ENCODE measurements at regions not wholly inside any gene's neighbourhood (a gene's known extent, or its start where the extent isn't known, plus 50 kb on each side); places are given as distances from the start of the nearest gene placed in this dataset.

DNA sequence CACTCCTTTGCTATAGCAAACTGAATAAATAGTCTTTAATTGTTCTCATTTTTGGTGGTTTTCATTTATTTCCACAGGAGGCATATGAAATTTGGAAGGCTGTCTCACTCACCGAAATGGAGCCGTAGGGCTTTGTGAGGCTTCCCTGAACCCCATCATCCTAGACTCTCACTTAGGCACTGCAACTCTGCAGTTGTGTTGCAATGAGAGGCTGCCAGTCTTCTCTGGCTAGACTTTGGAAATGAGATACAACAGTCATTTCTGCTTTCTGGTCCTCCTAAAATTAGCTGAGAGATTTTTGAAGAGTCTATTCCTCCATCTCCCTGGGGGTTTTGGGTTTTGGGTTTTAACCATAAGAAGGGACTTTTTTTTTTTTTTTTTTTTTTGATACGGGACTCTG is 146.5 kb downstream of the SH3BGRL start:
- no peak for ATAC-seq (ENCODE audit: low read depth in 2 of 2)
- peaks cover 8% of the 10 kb centered on the region for H3K36me3 Mint-ChIP-seq
- Histone ChIP-seq H3K9me3 (ENCODE audit: control insufficient read depth in 2 of 2, low read length in 2 of 2) (no peaks in the 10 kb centered on the region), H3K27me3 (ENCODE audit: control insufficient read depth, insufficient read depth, low read length) (no peaks in the 10 kb centered on the region), H3K27ac (ENCODE audit: insufficient read depth, low read length, poor library complexity, severe bottlenecking) (no peak overlapping the region), H3K4me3 (ENCODE audit: low read depth, low read length) (no peak overlapping the region), H3K36me3 (ENCODE audit: control insufficient read depth, insufficient read depth, low read length) (no peaks in the 10 kb centered on the region), H3K4me1 (ENCODE audit: control insufficient read depth, insufficient read depth, low read length, poor library complexity, severe bottlenecking) (no peaks in the 10 kb centered on the region)
- no peak overlapping the region for H3K27ac Mint-ChIP-seq
- H3K9me3 Mint-ChIP-seq, result peaks cover 0 to 4% (median 0%) of the 10 kb centered on the region in 7 donors
- no peaks in the 10 kb centered on the region for H3K4me1 Mint-ChIP-seq
- no peak overlapping the region for H3K4me3 Mint-ChIP-seq
- no peak for DNase-seq
- H3K27me3 Mint-ChIP-seq, result no peaks in the 10 kb centered on the region

DNA sequence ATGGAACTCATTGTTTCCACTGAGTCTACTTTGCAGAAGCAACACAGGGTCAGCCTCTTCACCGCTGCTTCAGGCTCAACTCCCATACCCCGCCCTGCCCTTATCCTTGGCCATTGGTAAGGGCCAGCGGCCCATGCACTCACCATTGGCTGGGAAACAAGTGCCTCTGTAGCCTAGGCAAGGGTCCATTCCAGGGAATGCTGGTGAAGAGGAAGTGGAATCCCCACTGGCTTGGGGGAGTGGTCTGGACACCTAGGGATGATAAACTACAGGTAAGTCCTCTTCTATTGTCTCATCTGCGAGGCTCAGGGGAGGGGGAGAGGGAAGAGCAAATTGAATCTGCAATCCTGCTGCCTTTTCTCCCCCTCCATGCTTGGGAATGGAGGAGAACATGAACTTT is 153.1 kb downstream of the SH3BGRL start:
- Mint-ChIP-seq H3K4me1 (no peaks in the 10 kb centered on the region), H3K4me3 (no peak overlapping the region), H3K9me3 (peaks cover 0 to 7% (median 5%) of the 10 kb centered on the region in 7 donors), H3K36me3 (no peaks in the 10 kb centered on the region), H3K27me3 (no peaks in the 10 kb centered on the region), H3K27ac (no peak overlapping the region)
- H3K27ac ChIP-seq (ENCODE audit: insufficient read depth, low read length, poor library complexity, severe bottlenecking), result no peak overlapping the region
- H3K36me3 ChIP-seq (ENCODE audit: control insufficient read depth, insufficient read depth, low read length), result no peaks in the 10 kb centered on the region
- H3K4me3 ChIP-seq (ENCODE audit: low read depth, low read length), result no peak overlapping the region
- H3K4me1 ChIP-seq (ENCODE audit: control insufficient read depth, insufficient read depth, low read length, poor library complexity, severe bottlenecking), result no peaks in the 10 kb centered on the region
- H3K27me3 ChIP-seq (ENCODE audit: control insufficient read depth, insufficient read depth, low read length), result no peaks in the 10 kb centered on the region
- no peak for ATAC-seq (ENCODE audit: low read depth in 2 of 2)
- H3K9me3 ChIP-seq (ENCODE audit: control insufficient read depth in 2 of 2, low read length in 2 of 2), result no peaks in the 10 kb centered on the region
- no peak for DNase-seq

DNA sequence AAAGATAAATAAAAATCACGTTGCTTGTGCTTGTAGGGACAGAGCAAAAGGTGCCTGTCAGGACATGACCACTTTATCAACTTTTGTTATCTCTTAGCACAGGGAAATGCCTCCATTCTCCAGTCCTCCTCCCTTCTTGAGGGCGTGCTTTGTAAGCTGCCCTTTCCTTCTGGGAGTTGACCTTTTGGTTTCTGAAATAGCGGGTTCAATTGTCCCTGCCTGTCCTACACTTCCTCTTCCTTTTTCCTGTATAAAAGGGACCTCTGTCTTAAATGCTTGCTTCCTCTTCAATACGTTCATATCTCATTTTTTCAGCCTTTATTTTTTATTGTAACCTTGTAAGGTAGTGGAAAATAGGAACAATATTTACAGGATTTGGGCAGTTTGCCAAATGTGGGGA is 153.5 kb downstream of the SH3BGRL start:
- Histone ChIP-seq H3K4me1 (ENCODE audit: control insufficient read depth, insufficient read depth, low read length, poor library complexity, severe bottlenecking) (no peaks in the 10 kb centered on the region), H3K9me3 (ENCODE audit: control insufficient read depth in 2 of 2, low read length in 2 of 2) (no peaks in the 10 kb centered on the region), H3K4me3 (ENCODE audit: low read depth, low read length) (no peak overlapping the region), H3K27ac (ENCODE audit: insufficient read depth, low read length, poor library complexity, severe bottlenecking) (no peak overlapping the region), H3K27me3 (ENCODE audit: control insufficient read depth, insufficient read depth, low read length) (no peaks in the 10 kb centered on the region), H3K36me3 (ENCODE audit: control insufficient read depth, insufficient read depth, low read length) (no peaks in the 10 kb centered on the region)
- Mint-ChIP-seq H3K27me3 (no peaks in the 10 kb centered on the region), H3K4me1 (no peaks in the 10 kb centered on the region), H3K27ac (no peak overlapping the region), H3K36me3 (no peaks in the 10 kb centered on the region), H3K4me3 (no peak overlapping the region), H3K9me3 (peaks cover 0 to 7% (median 5%) of the 10 kb centered on the region in 7 donors)
- ATAC-seq (ENCODE audit: low read depth in 2 of 2) (no peak), DNase-seq (no peak)

DNA sequence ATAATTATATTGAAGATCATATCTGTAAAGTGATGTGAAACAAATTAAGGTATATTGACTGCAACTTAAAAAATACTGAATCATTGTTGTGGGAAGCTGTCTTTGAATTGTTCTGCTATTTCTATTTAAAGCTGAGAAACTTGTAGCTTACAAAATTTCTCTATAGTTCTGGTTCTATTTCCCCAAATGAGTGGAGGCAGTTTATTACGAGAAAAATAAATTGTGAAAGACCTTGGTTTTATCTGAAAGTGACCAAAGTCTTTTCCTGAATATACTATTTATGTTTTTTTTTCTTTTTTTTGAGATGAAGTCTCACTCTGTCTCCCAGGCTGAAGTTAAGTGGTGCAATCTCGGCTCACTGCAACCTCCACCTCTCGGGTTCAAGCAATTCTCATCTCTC is 165.4 kb downstream of the SH3BGRL start:
- Mint-ChIP-seq H3K27me3 (no peaks in the 10 kb centered on the region), H3K27ac (no peak overlapping the region), H3K36me3 (no peaks in the 10 kb centered on the region), H3K4me3 (no peak overlapping the region), H3K9me3 (peaks cover 0 to 2% (median 0%) of the 10 kb centered on the region in 7 donors), H3K4me1 (no peaks in the 10 kb centered on the region)
- Histone ChIP-seq H3K4me3 (ENCODE audit: low read depth, low read length) (no peak overlapping the region), H3K27ac (ENCODE audit: insufficient read depth, low read length, poor library complexity, severe bottlenecking) (no peak overlapping the region), H3K36me3 (ENCODE audit: control insufficient read depth, insufficient read depth, low read length) (no peaks in the 10 kb centered on the region), H3K27me3 (ENCODE audit: control insufficient read depth, insufficient read depth, low read length) (no peaks in the 10 kb centered on the region), H3K4me1 (ENCODE audit: control insufficient read depth, insufficient read depth, low read length, poor library complexity, severe bottlenecking) (no peaks in the 10 kb centered on the region), H3K9me3 (ENCODE audit: control insufficient read depth in 2 of 2, low read length in 2 of 2) (no peaks in the 10 kb centered on the region)
- DNase-seq, result no peak
- no peak for ATAC-seq (ENCODE audit: low read depth in 2 of 2)

DNA sequence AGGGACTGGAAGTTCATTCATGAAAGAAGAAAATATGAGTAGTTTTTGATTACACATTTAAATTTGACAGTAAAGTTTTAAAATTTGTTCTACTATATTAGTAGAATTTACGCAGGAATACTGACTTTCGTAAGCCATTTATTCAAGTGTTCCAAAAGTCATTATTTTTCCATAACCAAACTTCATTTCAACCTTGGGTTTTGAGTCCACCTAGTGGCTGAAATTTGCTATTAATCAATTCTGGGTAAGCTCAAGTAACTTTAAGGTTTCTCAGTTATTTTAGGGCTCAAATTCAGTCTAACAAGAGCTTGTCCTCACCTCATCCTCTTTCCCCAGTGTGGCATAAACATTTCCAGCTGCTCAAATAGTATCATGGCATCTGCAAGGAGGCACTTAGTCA is 175.4 kb downstream of the SH3BGRL start:
- H3K36me3 ChIP-seq (ENCODE audit: control insufficient read depth, insufficient read depth, low read length), result no peaks in the 10 kb centered on the region
- Mint-ChIP-seq H3K4me1 (no peaks in the 10 kb centered on the region), H3K27ac (no peak overlapping the region), H3K9me3 (no peaks in the 10 kb centered on the region), H3K36me3 (no peaks in the 10 kb centered on the region), H3K4me3 (no peak overlapping the region), H3K27me3 (no peaks in the 10 kb centered on the region)
- no peak overlapping the region for H3K4me3 ChIP-seq (ENCODE audit: low read depth, low read length)
- no peak overlapping the region for H3K27ac ChIP-seq (ENCODE audit: insufficient read depth, low read length, poor library complexity, severe bottlenecking)
- ATAC-seq (ENCODE audit: low read depth in 2 of 2), result no peak
- H3K27me3 ChIP-seq (ENCODE audit: control insufficient read depth, insufficient read depth, low read length), result no peaks in the 10 kb centered on the region
- H3K9me3 ChIP-seq (ENCODE audit: control insufficient read depth in 2 of 2, low read length in 2 of 2), result no peaks in the 10 kb centered on the region
- DNase-seq, result peak in 1 of 3 donors; percentile 24
- no peaks in the 10 kb centered on the region for H3K4me1 ChIP-seq (ENCODE audit: control insufficient read depth, insufficient read depth, low read length, poor library complexity, severe bottlenecking)

DNA sequence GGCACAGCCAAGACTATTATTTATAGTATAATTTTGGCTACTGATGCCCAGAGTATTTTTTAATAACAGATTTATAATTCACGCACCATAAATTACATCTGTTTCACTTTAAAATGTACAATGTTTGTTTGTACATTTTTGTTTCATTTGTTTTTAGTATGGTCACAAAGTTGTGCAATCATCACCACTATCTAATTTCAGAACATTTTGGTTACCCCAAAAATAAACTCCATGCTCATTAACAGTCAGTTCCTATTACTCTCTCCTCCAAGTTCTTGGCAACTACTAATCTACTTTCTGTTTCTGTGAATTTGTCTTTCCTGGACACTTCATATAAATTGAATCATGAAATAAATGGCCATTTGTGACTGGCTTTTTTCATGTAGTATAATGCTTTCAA is 176.7 kb downstream of the SH3BGRL start:
- Histone ChIP-seq H3K9me3 (ENCODE audit: control insufficient read depth in 2 of 2, low read length in 2 of 2) (no peaks in the 10 kb centered on the region), H3K27ac (ENCODE audit: insufficient read depth, low read length, poor library complexity, severe bottlenecking) (no peak overlapping the region), H3K4me3 (ENCODE audit: low read depth, low read length) (no peak overlapping the region), H3K4me1 (ENCODE audit: control insufficient read depth, insufficient read depth, low read length, poor library complexity, severe bottlenecking) (no peaks in the 10 kb centered on the region), H3K36me3 (ENCODE audit: control insufficient read depth, insufficient read depth, low read length) (no peaks in the 10 kb centered on the region), H3K27me3 (ENCODE audit: control insufficient read depth, insufficient read depth, low read length) (no peaks in the 10 kb centered on the region)
- H3K4me3 Mint-ChIP-seq, result no peak overlapping the region
- DNase-seq (no peak), ATAC-seq (ENCODE audit: low read depth in 2 of 2) (no peak)
- no peaks in the 10 kb centered on the region for H3K36me3 Mint-ChIP-seq
- H3K27ac Mint-ChIP-seq, result no peak overlapping the region
- no peaks in the 10 kb centered on the region for H3K27me3 Mint-ChIP-seq
- H3K9me3 Mint-ChIP-seq, result no peaks in the 10 kb centered on the region
- H3K4me1 Mint-ChIP-seq, result no peaks in the 10 kb centered on the region

DNA sequence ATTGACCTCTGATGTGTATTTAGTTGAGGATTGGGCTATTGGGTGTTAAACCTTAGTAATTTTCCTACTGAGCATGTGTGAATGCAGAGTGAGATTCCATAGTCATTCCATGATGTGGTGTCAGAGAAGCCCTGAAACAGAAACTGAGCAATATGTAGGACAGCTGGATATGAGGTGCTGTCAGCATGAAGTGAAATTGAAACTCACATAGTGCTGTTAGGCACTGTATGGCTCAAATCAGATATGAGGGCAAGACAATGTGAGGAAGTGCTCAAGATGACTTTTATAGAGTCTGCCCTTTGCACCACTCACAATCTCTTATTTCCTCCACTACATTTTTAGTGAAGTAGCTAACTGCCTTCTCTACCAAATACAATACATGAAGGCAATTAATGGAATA is 188.3 kb downstream of the SH3BGRL start:
- peak in 1 of 3 donors; percentile 2 for DNase-seq
- H3K36me3 Mint-ChIP-seq, result no peaks in the 10 kb centered on the region
- H3K4me3 ChIP-seq (ENCODE audit: low read depth, low read length), result no peak overlapping the region
- no peaks in the 10 kb centered on the region for H3K36me3 ChIP-seq (ENCODE audit: control insufficient read depth, insufficient read depth, low read length)
- no peaks in the 10 kb centered on the region for H3K27me3 ChIP-seq (ENCODE audit: control insufficient read depth, insufficient read depth, low read length)
- ATAC-seq (ENCODE audit: low read depth in 2 of 2), result no peak
- no peak overlapping the region for H3K4me3 Mint-ChIP-seq
- H3K4me1 Mint-ChIP-seq, result no peaks in the 10 kb centered on the region
- H3K4me1 ChIP-seq (ENCODE audit: control insufficient read depth, insufficient read depth, low read length, poor library complexity, severe bottlenecking), result no peaks in the 10 kb centered on the region
- peaks cover 0 to 9% (median 0%) of the 10 kb centered on the region in 7 donors for H3K9me3 Mint-ChIP-seq
- no peaks in the 10 kb centered on the region for H3K27me3 Mint-ChIP-seq
- no peak overlapping the region for H3K27ac Mint-ChIP-seq
- no peaks in the 10 kb centered on the region for H3K9me3 ChIP-seq (ENCODE audit: control insufficient read depth in 2 of 2, low read length in 2 of 2)
- H3K27ac ChIP-seq (ENCODE audit: insufficient read depth, low read length, poor library complexity, severe bottlenecking), result no peak overlapping the region

DNA sequence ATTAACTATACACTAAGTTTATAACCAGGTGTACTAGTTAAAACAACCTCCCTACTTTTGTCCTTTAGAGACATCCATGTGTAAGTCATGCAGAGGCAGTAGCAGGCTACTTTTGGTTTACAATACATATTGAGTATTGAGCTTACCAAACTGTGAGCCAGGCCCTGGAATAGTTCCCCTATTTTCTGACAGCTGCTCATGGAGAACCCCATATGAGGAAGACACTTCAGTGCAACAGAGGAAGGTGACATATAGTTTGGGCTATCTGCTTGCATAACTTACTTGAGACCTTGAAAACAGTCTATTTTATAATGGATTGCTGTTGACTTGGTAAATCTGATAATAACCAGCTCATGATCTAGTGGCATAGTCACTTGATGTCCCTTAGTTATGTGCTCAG is 190.5 kb downstream of the SH3BGRL start:
- no peak overlapping the region for H3K4me3 ChIP-seq (ENCODE audit: low read depth, low read length)
- no peaks in the 10 kb centered on the region for H3K9me3 ChIP-seq (ENCODE audit: control insufficient read depth in 2 of 2, low read length in 2 of 2)
- no peak overlapping the region for H3K27ac Mint-ChIP-seq
- H3K4me1 Mint-ChIP-seq, result no peaks in the 10 kb centered on the region
- H3K27ac ChIP-seq (ENCODE audit: insufficient read depth, low read length, poor library complexity, severe bottlenecking), result no peak overlapping the region
- H3K4me1 ChIP-seq (ENCODE audit: control insufficient read depth, insufficient read depth, low read length, poor library complexity, severe bottlenecking), result no peaks in the 10 kb centered on the region
- DNase-seq, result no peak
- ATAC-seq (ENCODE audit: low read depth in 2 of 2), result no peak
- H3K27me3 ChIP-seq (ENCODE audit: control insufficient read depth, insufficient read depth, low read length), result no peaks in the 10 kb centered on the region
- H3K4me3 Mint-ChIP-seq, result no peak overlapping the region
- no peaks in the 10 kb centered on the region for H3K36me3 ChIP-seq (ENCODE audit: control insufficient read depth, insufficient read depth, low read length)
- H3K36me3 Mint-ChIP-seq, result no peaks in the 10 kb centered on the region
- peaks cover 0 to 2% (median 0%) of the 10 kb centered on the region in 7 donors for H3K9me3 Mint-ChIP-seq
- H3K27me3 Mint-ChIP-seq, result no peaks in the 10 kb centered on the region

Data from CD4-positive, CD25-positive, alpha-beta regulatory T cell (primary cell).